Neural cell (in vitro differentiated cells): ENCODE measurements at regions not wholly inside any gene's neighbourhood (a gene's known extent, or its start where the extent isn't known, plus 50 kb on each side); places are given as distances from the start of the nearest gene placed in this dataset.

Source experiments
- H2AFZ ChIP-seq: fragments of 200-600, 300-800 bp; sonication (generic), shearing (Covaris generic); 2 replicates; pipeline ENCODE4 v1.6.0; 2014; ENCODE audit warnings: low read depth, mild to moderate bottlenecking, antibody characterized with exemption, low read length, moderate library complexity
- H3F3A ChIP-seq: fragments of 200-600 bp; shearing (Covaris generic); 2 replicates; pipeline ENCODE4 v1.6.1; 2016; ENCODE audit warnings: mild to moderate bottlenecking, moderate library complexity, mixed read lengths, antibody characterized with exemption, low read length; ENCODE audit not compliant: insufficient read depth, poor library complexity, severe bottlenecking
- H3K27ac ChIP-seq: fragments of 200-600, 300-800 bp; sonication (generic), shearing (Covaris generic); 2 replicates; pipeline ENCODE4 v1.5.1; 2014; ENCODE audit warnings: mild to moderate bottlenecking, low read length, moderate library complexity
- H3K27me3 ChIP-seq: fragments of 300-800, 200-600 bp; sonication (generic), shearing (Covaris generic); 2 replicates; pipeline ENCODE4 v1.6.0; 2014; ENCODE audit warnings: mild to moderate bottlenecking, low read depth, low read length, moderate library complexity; ENCODE audit not compliant: insufficient read depth
- H3K36me3 ChIP-seq: fragments of 300-800, 200-600 bp; sonication (generic), shearing (Covaris generic); 2 replicates; pipeline ENCODE4 v1.5.1; 2014; ENCODE audit warnings: mild to moderate bottlenecking, antibody characterized with exemption, low read length, moderate library complexity; ENCODE audit not compliant: insufficient read depth
- H3K4me2 ChIP-seq: fragments of 300-800, 200-600 bp; sonication (generic), shearing (Covaris generic); 2 replicates; pipeline ENCODE4 v1.6.0; 2014; ENCODE audit warnings: mild to moderate bottlenecking, low read length
- H3K4me3 ChIP-seq: fragments of 300-800, 200-600 bp; sonication (generic), shearing (Covaris generic); 2 replicates; pipeline ENCODE4 v1.5.1; 2014; ENCODE audit warnings: mild to moderate bottlenecking, low read length, moderate library complexity
- H3K79me2 ChIP-seq: fragments of 200-600 bp; shearing (Covaris generic); replicated peaks from 2 replicates; pipeline ENCODE4 v1.6.0; 2014; ENCODE audit warnings: mild to moderate bottlenecking, low read length, moderate library complexity; ENCODE audit not compliant: insufficient read depth
- H3K9ac ChIP-seq: fragments of 300-800, 200-600 bp; sonication (generic), shearing (Covaris generic); 2 replicates; pipeline ENCODE4 v1.6.1; 2016; ENCODE audit warnings: mild to moderate bottlenecking, low read length, mixed read lengths
- H3K9me2 ChIP-seq: fragments of 200-600 bp; shearing (Covaris generic); 2 replicates; pipeline ENCODE4 v1.6.1; 2016; ENCODE audit warnings: mild to moderate bottlenecking, low read length, mixed read lengths; ENCODE audit not compliant: insufficient read depth
- H3K9me3 ChIP-seq: fragments of 200-600, 300-800 bp; sonication (generic), shearing (Covaris generic); 2 replicates; pipeline ENCODE4 v1.6.1; 2016; ENCODE audit warnings: mild to moderate bottlenecking, mixed run types, low read length, moderate library complexity, mixed read lengths
- H4K20me1 ChIP-seq: fragments of 200-600 bp; shearing (Covaris generic); 2 replicates; pipeline ENCODE4 v1.6.1; 2016; ENCODE audit warnings: mild to moderate bottlenecking, mixed run types; ENCODE audit not compliant: insufficient read depth
- CTCF ChIP-seq: fragments of 450-650 bp; IDR thresholded peaks from 2 replicates; pipeline ENCODE4 v1.5.1; 2014; ENCODE audit warnings: antibody characterized with exemption, mild to moderate bottlenecking, moderate library complexity; ENCODE audit not compliant: poor library complexity, severe bottlenecking
- EP300 ChIP-seq: fragments of 450-650 bp; conservative IDR thresholded peaks from 2 replicates; pipeline ENCODE4 v1.6.1; 2014; ENCODE audit warnings: antibody characterized with exemption, mild to moderate bottlenecking, moderate library complexity; ENCODE audit not compliant: poor library complexity, severe bottlenecking
- EZH2 ChIP-seq: fragments of 200-600, 300-800 bp; shearing (Covaris generic), sonication (generic); IDR thresholded peaks from 2 replicates; pipeline ENCODE4 v1.6.1; 2014; ENCODE audit warnings: antibody characterized with exemption, low read length, borderline replicate concordance, mild to moderate bottlenecking; ENCODE audit not compliant: insufficient read depth, poor library complexity, severe bottlenecking
- MXI1 ChIP-seq: fragments of 450-650 bp; conservative IDR thresholded peaks from 2 replicates; pipeline ENCODE4 v1.6.1; 2014; ENCODE audit warnings: antibody characterized with exemption, mild to moderate bottlenecking; ENCODE audit not compliant: poor library complexity, severe bottlenecking
- POLR2AphosphoS5 ChIP-seq: IDR thresholded peaks from 2 replicates; pipeline ENCODE4 v1.6.1; 2012
- RAD21 ChIP-seq: fragments of 450-650 bp; conservative IDR thresholded peaks from 2 replicates; pipeline ENCODE4 v1.6.1; 2014; ENCODE audit warnings: antibody characterized with exemption, mild to moderate bottlenecking, moderate library complexity
- REST ChIP-seq: IDR thresholded peaks from 2 replicates; pipeline ENCODE4 v1.6.1; 2012; ENCODE audit warnings: borderline replicate concordance
- SMC3 ChIP-seq: fragments of 450-650 bp; conservative IDR thresholded peaks from 2 replicates; pipeline ENCODE4 v1.6.1; 2014; ENCODE audit warnings: antibody characterized with exemption, mild to moderate bottlenecking, moderate library complexity; ENCODE audit not compliant: poor library complexity
- TAF1 ChIP-seq: IDR thresholded peaks from 2 replicates; pipeline ENCODE4 v1.6.1; 2012; ENCODE audit warnings: low read depth

GRCh38 chr10:36366843-36367242 is 724.7 kb upstream of the FZD8 start:
- H3K79me2 ChIP-seq: no peaks in the 10 kb centered on the region
- H3K4me3 ChIP-seq: no peak overlapping the region
- H3K4me2 ChIP-seq: no peak overlapping the region
- TF ChIP-seq REST (no peak), SMC3 (no peak), POLR2AphosphoS5 (no peak), MXI1 (no peak), RAD21 (no peak), EZH2 (no peak), EP300 (no peak), TAF1 (no peak), CTCF (no peak)
- no peaks in the 10 kb centered on the region for H3F3A ChIP-seq
- no peak overlapping the region for H2AFZ ChIP-seq
- no peak overlapping the region for H3K27ac ChIP-seq
- H4K20me1 ChIP-seq: no peaks in the 10 kb centered on the region
- H3K27me3 ChIP-seq: no peaks in the 10 kb centered on the region
- no peak overlapping the region for H3K9ac ChIP-seq
- H3K36me3 ChIP-seq: no peaks in the 10 kb centered on the region
- no peaks in the 10 kb centered on the region for H3K9me3 ChIP-seq
- no peaks in the 10 kb centered on the region for H3K9me2 ChIP-seq

GRCh38 chr10:36366065-36366464 is 724.0 kb upstream of the FZD8 start:
- no peak overlapping the region for H3K9ac ChIP-seq
- no peak for TF ChIP-seq SMC3
- no peak for TF ChIP-seq REST
- no peak for TF ChIP-seq CTCF
- no peak for TF ChIP-seq MXI1
- no peak for TF ChIP-seq TAF1
- no peak for TF ChIP-seq EZH2
- no peak for TF ChIP-seq POLR2AphosphoS5
- TF ChIP-seq RAD21: no peak
- TF ChIP-seq EP300: no peak
- no peak overlapping the region for H3K4me3 ChIP-seq
- H3K9me2 ChIP-seq: no peaks in the 10 kb centered on the region
- no peak overlapping the region for H3K4me2 ChIP-seq
- H3K27me3 ChIP-seq: no peaks in the 10 kb centered on the region
- no peak overlapping the region for H2AFZ ChIP-seq
- H3K36me3 ChIP-seq: no peaks in the 10 kb centered on the region
- no peaks in the 10 kb centered on the region for H4K20me1 ChIP-seq
- H3K27ac ChIP-seq: no peak overlapping the region
- no peaks in the 10 kb centered on the region for H3K9me3 ChIP-seq
- no peaks in the 10 kb centered on the region for H3F3A ChIP-seq
- H3K79me2 ChIP-seq: no peaks in the 10 kb centered on the region
